NOMO-1 treated with dmso at 0.1 percent for 144 hours (cell line): ENCODE measurements at regions not wholly inside any gene's neighbourhood (a gene's known extent, or its start where the extent isn't known, plus 50 kb on each side); places are given as distances from the start of the nearest gene placed in this dataset.

Source experiments
- DNase-seq: peaks from one replicate; lab custom pipeline; 2025; ENCODE audit not compliant: unreplicated experiment; lab: John Stamatoyannopoulos, UW

DNA sequence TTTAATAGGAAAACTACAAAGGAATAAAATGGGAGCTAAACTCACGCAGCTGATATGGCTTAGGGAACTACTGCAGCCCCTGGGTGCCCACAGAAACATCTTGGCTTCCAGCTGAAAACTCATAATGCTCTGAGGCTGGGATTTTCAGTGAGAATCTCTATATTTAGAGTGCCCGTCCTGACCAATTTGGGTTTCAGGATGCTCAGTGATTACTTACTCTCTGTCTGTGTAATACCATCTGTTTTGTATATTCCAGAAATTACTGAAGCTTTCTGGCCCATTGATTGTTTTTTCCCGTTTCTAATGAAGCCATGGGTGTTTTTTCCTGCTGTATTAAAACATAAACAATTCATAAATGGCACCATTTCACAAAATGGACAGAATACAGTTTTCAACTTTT is 50.6 kb upstream of the ZNF385D start:
- DNase-seq, result no peak

DNA sequence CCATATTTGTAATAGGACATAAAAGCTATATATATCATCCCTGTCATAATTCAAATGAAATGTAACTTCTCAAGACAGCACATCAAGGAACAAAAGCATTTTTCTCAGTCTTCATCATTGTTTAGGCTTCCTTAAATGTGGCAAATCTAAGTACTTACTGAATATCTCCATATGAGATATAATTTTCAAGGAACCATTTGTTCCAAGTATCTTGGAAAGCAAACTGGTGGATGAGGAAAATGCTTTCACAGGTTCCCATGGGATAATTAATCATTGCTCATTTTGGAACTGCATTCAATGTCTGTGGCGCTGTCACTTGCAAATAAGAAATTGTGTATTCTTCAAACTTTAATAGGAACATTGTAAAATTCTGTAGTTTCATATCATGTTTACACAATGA is 52.6 kb upstream of the ZNF385D start:
- no peak for DNase-seq

DNA sequence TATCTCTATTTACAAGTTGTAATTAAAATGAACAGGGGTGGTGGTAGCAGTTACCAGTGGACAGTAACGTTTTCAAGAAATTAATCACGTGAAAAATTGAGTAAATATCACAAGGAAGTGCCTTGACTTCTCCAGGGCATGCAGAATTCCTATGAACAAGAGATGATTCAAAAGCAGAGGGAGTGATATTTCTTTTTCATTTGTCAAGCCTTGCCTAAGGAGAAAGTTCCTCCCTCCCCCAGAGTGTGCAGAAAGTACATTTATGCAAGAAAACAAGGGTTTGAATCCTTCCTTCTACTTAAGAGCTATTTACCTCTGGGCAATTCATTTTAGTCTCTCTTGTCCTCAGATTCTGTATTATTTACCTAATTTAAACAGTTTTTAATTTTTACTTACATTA is 53.3 kb upstream of the ZNF385D start:
- no peak for DNase-seq

DNA sequence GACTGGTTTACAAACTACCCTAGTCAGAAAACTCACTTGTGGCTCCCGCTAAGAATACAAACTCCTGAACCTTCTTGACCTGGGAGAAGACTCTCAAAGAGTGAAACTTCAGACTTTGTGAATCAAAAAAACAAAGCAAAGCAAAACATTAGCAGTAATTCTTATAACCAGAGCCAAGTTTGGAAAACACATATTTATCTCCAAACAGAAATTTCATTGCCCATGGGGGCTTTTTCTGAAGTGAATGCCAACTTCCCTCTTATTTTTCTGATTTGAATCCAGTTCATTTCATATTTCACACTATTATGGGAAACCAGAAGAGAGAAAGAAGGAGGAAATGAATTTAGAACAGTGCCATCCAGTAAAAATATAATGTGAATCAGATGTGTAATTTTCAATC is 55.7 kb upstream of the ZNF385D start:
- DNase-seq, result no peak

DNA sequence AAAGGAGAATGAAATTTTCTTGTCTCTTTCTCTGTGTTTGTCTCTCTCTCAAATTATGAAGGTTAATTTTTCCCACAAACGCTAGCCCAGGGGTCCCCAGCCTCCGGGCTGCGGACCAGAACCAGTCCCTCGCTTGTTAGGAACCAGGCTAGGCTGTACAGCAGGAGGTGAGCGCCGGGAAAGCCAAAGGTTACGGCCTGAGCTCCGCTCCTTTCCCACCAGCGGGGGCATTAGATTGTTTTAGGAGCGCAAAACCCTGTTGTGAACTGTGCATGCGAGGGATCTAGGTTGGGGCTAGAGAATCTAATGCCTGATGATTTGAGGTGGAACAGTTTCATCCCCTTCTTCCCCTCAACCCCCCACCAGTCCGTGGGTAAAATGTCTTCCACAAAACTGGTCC is 74.7 kb upstream of the ZNF385D start:
- DNase-seq, result no peak

DNA sequence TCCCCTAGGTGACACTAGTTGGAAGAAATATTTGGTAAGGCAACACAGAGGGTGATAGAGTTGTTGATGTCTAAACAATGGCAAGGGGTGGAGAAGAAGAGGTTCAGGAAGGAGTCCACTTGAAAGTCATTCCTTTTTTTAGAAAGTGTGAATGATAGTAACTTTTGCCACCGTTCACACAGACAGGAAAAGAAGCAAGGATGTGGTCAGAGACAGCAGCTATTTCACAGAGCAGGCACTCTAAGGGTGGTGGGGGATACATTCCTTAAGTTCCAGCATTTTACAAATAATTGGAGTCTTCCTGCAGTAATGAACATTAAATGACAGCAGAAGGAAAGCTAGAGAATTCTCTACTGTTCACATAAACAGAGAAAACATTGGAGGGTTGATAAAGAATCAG is 75.4 kb upstream of the ZNF385D start:
- no peak for DNase-seq

DNA sequence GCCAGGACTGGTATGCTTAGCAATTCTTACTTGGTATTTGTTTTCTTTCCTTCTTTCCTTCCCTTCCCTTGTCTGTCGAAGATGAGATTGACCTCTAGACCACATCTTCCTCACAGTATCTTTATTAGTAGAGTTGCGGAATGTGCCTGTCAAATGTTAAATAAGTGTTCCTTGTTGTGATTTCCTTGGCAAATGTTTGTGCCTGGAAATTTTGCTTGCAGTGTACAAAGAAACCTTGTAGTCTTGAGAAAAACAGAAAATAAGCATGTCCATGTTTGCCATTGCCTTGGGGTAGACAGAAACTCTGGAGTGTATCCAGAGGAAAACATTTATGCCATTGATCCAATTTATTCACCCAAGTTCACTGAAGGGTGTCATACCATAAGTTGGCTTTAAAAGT is 79.5 kb upstream of the ZNF385D start:
- DNase-seq, result no peak

DNA sequence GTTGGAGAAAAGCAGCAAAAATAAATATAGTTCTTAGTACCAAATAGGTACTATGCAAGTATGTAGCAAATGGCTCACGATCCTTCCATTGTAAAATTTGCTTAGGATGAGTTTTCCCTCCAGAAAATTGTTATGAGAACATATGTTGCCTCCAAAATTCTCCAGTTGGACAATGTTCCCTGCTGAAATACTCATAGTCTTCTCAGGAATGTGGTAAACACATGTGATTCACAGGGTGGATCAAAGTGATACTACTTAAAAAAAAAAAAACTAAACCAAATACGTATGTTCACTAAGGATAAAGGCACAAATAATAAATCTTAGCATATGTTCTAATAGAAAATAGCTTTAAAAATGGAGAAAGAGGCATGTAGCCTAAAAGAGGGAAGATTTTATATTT is 84.3 kb upstream of the ZNF385D start:
- DNase-seq, result no peak

DNA sequence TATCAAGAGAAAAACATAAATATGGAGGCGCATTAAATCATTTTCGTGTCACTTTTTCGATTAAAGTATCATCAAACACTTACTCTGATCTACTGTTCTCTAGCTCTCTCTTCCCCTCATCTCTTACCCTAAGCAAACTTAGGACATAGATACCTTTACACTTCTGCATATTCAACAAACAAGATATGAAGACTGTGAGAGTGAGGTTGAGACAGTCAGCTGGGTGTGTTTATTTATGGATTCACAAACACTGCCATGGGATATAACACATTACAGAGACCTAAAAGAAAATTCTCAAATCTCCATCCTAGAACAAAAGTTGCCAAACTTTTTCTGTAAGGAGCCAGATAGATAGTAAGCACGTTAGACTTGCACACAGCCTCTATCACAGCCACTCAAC is 85.2 kb upstream of the ZNF385D start:
- no peak for DNase-seq

DNA sequence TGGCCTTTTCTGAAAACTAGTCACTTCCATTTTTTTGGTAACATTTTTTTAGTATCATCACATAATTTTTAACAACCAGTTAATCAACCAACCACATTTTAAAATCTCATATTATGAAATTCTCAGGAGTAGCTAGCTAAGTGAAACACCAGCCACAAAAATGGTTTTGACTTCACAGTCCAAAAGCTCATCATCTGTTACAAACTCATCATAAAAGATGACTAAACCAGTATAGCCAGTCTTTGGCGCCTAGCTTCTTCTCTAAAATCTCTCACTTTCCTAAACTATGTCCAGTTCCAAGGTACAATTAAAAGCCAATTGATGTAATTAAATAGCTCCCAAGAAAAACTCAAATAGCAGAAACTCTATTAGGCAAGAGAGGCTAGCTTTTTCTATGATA is 88.2 kb upstream of the ZNF385D start:
- no peak for DNase-seq

DNA sequence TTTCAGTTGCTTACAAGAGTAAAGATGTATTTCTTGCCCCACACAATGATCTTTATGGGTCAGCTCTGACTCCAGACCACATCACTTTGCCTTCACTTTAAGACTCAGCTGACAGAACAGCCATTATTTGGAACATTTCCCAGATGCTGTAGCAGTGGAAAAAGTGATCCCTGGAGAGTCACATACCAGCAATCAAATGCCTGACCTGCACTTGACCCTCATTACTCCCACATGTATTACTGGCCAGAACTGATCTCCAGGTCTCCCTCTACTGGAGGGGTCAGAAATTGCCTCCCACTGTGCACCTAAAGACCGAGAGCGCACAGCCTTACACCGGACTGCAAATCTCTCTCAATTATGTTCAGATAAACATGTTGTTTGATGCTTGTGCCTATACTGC is 88.6 kb upstream of the ZNF385D start:
- DNase-seq, result no peak

DNA sequence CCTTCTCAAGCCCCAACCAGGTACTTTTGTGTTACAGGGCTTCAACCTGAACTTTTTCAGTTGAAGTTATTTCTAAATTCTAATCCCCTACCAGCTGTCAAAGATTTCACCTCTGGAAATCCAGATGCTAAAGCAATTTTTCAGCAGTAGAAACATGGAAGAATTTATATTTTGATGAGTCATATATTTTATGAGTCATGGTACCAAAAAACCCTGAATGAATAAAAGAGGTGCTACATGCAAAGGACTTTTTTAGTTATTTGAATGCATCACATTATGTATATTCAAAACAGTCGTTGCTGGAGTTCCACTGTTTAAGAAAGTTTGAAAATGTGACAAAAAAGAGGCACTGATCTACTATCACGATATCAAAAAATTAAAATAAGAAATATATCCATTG is 96.0 kb upstream of the ZNF385D start:
- DNase-seq, result no peak

DNA sequence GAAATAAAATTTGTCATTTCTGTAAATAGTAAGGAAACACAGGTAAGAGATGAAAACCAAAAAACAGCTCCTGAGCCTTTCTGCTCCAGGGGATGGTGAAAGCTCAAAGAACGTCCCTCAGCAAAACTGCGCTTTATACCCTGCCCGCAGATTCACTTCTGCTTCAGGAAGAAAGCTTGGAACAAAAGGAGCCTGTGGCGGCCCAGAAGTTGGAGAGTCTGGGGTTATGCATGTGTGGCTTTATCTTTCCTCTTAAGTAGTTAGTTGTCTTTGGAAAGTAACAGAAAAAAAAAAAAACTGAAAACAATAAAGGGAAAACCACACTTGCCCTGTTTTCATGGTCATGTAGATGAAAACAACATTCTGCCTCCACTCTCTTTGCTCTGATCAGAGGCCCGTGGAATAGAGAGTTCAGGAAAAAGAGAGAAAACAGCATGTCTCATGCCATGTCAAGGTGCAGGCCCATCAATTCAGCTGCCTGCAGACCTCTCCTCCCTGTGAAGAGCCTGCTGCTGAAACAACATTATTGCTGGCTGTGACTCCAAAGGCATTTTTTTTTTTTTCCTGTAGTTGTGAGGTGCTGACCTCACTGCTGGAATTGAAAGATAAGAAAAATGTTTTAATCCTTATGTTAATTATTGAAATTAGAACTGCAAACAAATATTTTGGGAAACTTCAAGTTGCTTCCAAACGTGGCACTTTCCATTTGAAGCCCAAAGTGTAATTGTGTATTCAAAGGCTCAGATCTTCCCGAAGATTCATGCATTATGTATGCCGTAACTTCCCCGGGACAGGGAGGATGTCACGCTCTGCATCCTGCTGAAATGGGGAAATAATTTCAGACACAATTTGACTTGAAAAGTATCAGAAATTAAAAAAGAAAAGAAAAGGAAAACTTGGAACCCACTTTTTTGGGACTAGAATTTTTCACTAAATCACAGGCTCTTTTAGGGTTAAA is 108.4 kb upstream of the ZNF385D start:
- DNase-seq, result no peak

DNA sequence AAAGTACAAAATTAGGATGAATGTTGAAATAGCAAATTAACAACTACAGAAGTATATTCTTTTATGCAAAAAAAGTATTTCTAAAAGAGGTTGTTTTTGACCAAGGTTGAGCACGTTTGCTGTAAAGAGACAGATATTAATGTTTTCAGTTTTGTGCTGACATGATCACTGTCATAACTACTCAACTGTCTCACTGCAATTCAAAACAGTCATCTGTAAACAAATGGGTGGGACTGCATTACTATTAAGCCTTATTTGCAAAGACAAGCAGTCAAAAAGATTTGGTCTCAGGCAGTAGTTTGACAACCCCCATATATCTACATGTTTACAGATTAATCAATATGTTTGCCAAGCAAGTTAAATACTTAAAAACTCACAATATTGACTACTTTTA is 109.1 kb upstream of the ZNF385D start:
- no peak for DNase-seq

DNA sequence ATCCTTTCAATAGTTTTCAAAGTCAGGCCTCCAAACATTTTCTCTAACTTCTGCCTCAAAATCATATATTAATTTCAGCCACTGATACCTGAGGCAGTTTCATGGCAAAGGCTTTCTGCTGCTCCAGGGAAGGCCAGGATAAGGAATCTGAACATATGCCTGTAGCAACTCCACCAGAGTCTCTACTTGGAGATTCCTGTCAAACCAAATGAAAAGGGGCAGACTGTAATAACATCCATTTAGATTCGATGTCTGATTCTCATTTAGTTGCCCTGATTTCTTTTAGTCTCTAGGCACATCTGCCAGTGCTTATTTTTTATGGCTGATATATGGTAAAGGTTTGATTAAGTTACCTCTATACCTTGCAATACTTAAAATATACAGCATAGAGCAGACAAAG is 109.6 kb upstream of the ZNF385D start:
- no peak for DNase-seq

DNA sequence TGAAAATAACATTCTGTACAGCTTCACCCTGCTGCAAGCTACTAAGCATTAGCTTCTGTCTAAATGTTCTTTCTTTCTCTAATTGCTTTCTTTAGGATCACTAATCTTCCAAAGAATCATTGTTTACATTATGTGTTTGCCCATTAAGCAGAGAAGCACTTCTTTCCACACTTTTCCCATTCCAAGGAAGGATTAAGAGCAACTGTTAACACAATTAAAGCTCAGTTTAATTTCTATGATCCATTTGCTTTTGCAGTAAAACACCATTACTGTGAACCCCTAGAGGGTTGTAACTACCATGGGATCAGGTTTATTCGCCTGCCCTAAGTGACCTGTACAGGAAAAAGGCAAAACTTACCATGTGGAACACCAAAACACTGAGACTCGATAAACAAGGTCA is 125.8 kb upstream of the ZNF385D start:
- DNase-seq, result no peak

DNA sequence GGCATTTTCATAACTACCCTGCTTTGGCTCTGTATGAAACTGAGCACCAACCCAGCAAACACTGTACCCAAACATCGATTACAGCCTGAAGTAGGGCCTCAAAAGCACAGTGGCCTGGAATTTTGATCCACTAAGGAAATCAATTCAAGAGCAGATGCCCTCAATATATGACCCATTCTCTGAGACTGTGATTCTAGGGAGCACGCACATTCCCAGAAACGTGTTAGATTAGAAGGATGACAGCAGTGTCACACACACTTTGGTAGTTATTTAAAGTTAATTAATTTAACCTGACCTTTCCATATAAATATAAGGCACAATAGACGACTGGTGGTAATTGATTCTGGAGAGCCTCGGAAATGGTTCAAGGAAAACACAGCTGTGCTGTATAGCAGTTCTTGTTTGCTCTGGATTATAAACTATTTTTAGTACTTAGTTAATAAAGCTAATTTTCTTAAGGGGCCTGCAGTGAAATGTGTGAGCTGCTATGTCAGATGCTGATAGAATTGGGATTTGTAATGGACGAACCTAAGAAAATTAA is 126.3 kb upstream of the ZNF385D start:
- DNase-seq, result no peak

DNA sequence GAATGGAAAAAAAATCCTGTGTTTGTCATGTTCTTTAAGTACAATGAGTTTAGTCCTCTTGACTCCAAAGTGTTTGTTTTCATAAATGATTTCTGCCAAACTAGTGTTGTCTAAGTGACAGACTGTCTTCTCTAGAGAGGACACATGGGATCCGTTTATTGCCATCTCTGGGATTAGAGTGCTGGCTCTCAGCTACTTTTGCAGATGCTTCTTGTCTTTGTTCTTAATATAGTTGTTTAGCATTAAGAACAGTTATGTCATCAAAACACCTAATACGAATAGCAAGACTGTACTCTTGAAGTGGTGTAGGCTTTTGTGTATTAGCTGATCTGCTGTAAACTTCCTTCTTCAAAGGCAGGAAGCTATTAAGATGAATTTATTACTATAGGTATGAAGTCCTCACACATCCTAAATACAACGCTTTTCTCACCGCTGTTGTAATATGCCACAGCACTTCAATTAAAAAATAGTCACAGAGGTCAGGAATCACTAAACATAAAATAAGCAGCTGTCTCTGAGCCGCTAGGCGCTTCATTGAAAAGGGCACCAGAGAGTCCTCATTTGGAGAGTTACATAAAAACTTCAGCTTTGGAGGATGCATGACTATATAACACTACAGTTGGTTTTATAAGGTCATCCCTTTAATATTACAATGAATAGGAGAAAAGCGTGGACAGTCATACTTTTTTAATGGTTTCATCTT is 128.3 kb upstream of the ZNF385D start:
- no peak for DNase-seq

DNA sequence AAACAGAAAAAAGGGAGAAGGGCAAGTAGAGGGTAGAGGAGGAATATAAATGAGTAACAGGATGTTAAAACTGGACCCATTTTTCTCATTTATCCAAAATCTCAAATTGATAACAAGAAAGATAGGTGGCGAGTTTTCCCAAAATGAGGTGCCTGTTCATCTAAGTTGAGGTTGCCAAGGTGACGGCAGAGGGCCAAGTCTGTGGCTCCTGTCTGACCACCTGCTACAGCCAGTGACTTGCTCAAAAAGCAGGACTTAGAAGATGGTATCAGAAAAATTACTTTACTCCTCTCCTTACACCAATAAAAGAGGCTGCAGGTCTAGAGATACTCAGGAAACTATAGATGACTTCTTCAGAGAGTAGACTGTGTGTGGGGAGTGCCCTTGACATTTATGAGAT is 137.6 kb upstream of the ZNF385D start:
- DNase-seq, result no peak

DNA sequence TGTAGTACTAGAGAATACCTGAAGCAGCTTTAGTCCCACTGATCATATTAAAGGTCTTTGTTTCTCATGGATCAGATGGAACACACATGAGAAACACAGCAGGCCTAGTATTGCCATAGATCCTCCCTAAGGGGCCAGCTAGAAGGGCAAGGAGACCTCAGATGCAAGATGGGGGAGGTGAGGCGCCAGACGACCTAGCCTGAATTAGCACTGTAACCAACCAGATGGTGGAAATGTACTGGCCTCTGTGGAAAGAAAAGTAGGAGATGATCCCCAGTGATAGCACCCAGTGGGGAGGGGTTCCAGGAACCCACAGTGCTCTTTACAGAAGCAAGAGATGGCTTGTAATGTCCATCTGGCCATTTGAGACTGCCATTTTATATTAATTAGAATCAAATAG is 138.2 kb upstream of the ZNF385D start:
- DNase-seq, result no peak

DNA sequence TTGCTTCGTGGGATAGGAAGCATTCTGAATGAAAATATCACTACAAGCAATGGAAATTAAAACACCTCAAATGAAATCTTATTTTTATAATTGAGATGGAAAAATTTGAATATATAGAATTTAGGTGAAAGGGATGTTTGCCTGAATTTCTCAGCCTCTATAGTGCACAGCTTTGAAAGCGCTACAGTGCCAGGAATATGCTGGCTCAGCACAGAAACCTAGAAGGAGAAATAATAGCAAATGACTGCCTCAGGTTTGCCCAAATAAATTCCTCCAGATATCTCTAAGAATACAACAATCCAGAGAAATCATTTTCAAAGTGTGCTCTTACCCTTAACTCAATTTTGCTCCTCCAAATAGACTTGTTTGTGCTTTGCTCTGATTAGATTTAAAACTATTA is 141.1 kb upstream of the ZNF385D start:
- DNase-seq, result no peak

DNA sequence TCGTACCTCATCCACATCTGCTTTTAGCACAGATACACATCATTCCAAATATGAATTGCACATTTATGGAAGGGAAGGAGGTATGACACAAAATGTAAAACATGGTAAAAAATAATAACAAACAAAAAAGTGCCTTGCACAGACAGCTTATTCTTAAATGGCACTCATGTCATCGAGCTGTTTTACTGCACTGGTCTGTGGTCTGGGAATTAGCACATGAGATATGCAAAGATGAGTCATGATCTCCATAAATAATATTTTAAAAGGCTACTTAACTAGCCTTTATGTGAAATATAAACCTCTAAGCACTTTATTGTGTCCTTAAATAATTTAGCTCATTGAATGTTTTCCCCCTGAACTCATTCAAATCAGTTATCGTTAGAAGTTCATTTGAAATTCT is 142.2 kb upstream of the ZNF385D start:
- no peak for DNase-seq
